AG04450 (cell line): ENCODE measurements at regions not wholly inside any gene's neighbourhood (a gene's known extent, or its start where the extent isn't known, plus 50 kb on each side); places are given as distances from the start of the nearest gene placed in this dataset.

ENCODE experiments used
- CTCF ChIA-PET: fragments of 300-600, 350-600 bp; formaldehyde crosslinking; extraction: SDS; loops from one replicate; lab custom pipeline; 2022; ENCODE audit warnings: antibody characterized with exemption, inconsistent platforms; lab: Charles Lee
- POLR2A ChIA-PET: fragments of 350-600 bp; formaldehyde crosslinking; extraction: SDS; loops from one replicate; lab custom pipeline; 2021; ENCODE audit warnings: antibody characterized with exemption, inconsistent platforms; lab: Yijun Ruan, JAX
- DNase-seq: peaks from one replicate; pipeline ENCODE4 v3.0.0-alpha.2; 2011; ENCODE audit warnings: low read depth, low spot score
- H3K27ac ChIP-seq: one replicate; pipeline ENCODE4 v1.5.1; 2012; ENCODE audit warnings: low read depth, low read length, control low read depth
- H3K27me3 ChIP-seq: one replicate; pipeline ENCODE4 v1.6.0; 2012; ENCODE audit warnings: low read length; ENCODE audit not compliant: control insufficient read depth, insufficient read depth
- H3K4me3 ChIP-seq: 2 replicates; pipeline ENCODE4 v1.5.1; 2011; ENCODE audit warnings: mild to moderate bottlenecking, low read depth, low read length, control low read depth
- H3K9me3 ChIP-seq: 2 replicates; pipeline ENCODE4 v1.5.1; 2012; ENCODE audit warnings: low read length; ENCODE audit not compliant: control insufficient read depth, insufficient read depth
- TF ChIP-seq, protein P1 (sequence below): IDR thresholded peaks from 2 replicates; pipeline ENCODE4 v1.5.1; 2011; ENCODE audit warnings: low read depth, low read length, control low read depth, inconsistent platforms

DNA sequence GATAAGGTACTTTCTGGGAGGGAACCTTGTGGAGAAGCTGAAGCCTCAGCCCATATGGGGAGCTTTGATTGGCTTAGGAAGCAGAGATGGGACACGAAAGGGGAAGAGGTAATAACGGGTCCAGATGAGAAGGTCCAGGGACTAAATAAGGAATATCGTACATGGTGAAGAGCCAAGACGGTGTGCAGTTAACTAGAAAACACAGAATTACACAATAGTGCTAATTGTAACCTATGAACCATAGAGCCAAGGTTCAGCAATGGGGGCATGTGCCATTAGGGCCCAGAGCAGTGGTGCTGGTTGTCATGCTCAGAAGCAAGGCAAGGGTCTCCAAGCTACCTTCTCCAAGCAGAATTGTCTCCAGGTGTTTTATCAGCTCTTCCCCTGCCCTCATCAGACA lies 106.1 kb downstream of the IRS2 start:
- TF ChIP-seq, protein P1, sequence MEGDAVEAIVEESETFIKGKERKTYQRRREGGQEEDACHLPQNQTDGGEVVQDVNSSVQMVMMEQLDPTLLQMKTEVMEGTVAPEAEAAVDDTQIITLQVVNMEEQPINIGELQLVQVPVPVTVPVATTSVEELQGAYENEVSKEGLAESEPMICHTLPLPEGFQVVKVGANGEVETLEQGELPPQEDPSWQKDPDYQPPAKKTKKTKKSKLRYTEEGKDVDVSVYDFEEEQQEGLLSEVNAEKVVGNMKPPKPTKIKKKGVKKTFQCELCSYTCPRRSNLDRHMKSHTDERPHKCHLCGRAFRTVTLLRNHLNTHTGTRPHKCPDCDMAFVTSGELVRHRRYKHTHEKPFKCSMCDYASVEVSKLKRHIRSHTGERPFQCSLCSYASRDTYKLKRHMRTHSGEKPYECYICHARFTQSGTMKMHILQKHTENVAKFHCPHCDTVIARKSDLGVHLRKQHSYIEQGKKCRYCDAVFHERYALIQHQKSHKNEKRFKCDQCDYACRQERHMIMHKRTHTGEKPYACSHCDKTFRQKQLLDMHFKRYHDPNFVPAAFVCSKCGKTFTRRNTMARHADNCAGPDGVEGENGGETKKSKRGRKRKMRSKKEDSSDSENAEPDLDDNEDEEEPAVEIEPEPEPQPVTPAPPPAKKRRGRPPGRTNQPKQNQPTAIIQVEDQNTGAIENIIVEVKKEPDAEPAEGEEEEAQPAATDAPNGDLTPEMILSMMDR: no peak
- ChIA-PET CTCF (interaction anchor here (0.6 kb wide), 1 partner anchor 763 kb away, joined by 3 read pairs; no protein-coding TSS in a partner anchor), POLR2A (no interaction called here)
- DNase-seq: no peak
- Histone ChIP-seq H3K4me3 (no peak overlapping the region), H3K9me3 (no peaks in the 10 kb centered on the region), H3K27me3 (peaks cover 30% of the 10 kb centered on the region), H3K27ac (no peak overlapping the region)

DNA sequence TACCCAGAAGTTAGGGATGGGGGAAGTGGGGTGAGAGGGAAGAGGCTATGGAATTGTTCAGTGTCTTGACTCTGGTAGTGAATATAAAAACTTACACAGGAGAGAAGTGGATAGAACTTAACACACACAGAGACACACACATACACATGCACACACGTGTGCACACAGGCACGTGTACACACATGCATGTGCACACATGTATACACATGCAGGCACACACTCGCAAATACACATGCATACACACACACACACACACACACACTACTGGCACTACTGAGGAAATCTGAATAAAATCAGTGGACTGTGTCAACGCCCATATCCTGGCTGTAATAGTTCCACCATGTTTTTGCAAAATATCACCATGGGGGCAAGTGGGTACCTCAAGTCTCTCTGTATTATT lies 107.9 kb downstream of the IRS2 start:
- TF ChIP-seq, protein P1: no peak
- Histone ChIP-seq H3K27ac (no peak overlapping the region), H3K9me3 (no peaks in the 10 kb centered on the region), H3K4me3 (no peak overlapping the region), H3K27me3 (peaks cover 18% of the 10 kb centered on the region)
- DNase-seq: no peak
- CTCF ChIA-PET: no interaction called here
- POLR2A ChIA-PET: no interaction called here

DNA sequence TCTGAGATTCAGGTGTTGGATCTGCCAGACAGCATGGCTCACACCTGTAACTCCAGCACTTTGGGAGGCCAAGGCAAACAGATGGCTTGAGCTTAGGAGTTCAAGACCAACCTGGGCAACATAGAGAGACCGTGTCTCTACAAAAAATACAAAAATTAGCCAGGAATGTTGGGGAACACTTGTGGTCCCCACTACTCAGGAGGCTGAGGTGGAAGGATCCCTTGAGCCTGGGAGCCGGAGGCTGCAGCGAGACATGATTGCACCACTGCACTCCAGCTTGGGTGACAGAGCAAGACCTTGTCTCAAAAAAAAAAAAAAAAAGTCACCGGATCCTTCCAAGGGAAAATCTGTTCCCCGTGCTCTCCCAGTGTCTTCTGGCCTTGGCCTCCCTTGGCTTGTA lies 109.2 kb downstream of the IRS2 start:
- Histone ChIP-seq H3K27me3 (peaks cover 9% of the 10 kb centered on the region), H3K4me3 (no peak overlapping the region), H3K27ac (no peak overlapping the region), H3K9me3 (no peaks in the 10 kb centered on the region)
- TF ChIP-seq, protein P1: no peak
- ChIA-PET POLR2A (no interaction called here), CTCF (no interaction called here)
- no peak for DNase-seq

DNA sequence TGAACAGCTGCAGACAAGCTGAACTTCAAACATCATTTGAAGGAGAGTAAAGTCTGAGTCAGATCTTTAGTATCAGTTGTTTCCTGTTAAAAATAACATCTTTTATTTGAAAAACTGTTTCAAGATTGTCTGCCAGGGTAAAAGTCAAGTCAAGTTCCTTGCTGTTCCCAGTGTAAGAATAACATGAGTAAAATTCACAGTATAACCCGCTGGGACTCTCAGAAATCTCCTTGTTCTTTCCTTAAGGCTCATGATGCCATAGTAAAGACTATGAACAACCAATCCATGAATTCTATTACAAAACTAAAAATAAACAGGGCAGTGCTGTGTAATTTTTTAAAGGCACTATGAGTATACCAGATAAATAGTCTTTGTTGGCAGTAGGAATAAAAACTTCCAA lies 112.9 kb downstream of the IRS2 start:
- Histone ChIP-seq H3K9me3 (no peaks in the 10 kb centered on the region), H3K4me3 (no peak overlapping the region), H3K27ac (no peak overlapping the region), H3K27me3 (peaks cover 5% of the 10 kb centered on the region)
- ChIA-PET POLR2A (no interaction called here), CTCF (no interaction called here)
- DNase-seq: no peak
- TF ChIP-seq, protein P1: no peak

DNA sequence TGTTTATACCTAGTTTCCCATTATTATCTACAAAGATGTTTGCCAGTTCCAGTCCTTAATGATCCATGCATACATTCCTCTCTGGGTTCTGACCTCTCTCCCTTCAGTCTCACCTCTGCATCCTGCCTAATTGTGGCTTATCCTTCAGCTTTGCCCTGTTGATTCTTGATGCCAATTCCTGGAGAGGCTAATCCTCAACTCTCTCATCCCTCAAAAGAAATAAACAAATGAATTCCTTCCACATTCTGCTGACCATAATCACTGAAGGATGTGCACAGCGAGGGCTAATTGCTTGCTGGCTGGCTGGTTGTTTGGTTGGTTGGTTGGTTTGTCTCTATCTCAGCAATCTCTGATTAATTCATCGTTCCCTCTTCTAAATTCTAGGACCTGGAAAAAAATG lies 113.8 kb downstream of the IRS2 start:
- DNase-seq: no peak
- H3K27ac ChIP-seq: no peak overlapping the region
- no peak overlapping the region for H3K4me3 ChIP-seq
- TF ChIP-seq, protein P1: no peak
- no peaks in the 10 kb centered on the region for H3K9me3 ChIP-seq
- peaks cover 5% of the 10 kb centered on the region for H3K27me3 ChIP-seq
- ChIA-PET POLR2A (no interaction called here), CTCF (no interaction called here)
